ENCODE measurements at regions not wholly inside any gene's neighbourhood (a gene's known extent, or its start where the extent isn't known, plus 50 kb on each side); places are given as distances from the start of the nearest gene placed in this dataset.
"Not testable (repeated sequence)": the region's sequence is repeated elsewhere in the genome, so short reads cannot be mapped to it uniquely, and the experiment has no call there.

- not testable (repeated sequence) for TF ChIP-seq POLR2A (IDR thresholded peaks at IDR 0.05; ENCODE audit: low read length); GATA1 (IDR thresholded peaks at IDR 0.05; ENCODE audit: low read depth, low read length)
These were observed 244.2 kb upstream of the B3GAT1 start for GRCh38 chr11:134656086-134656840.
